Calu3 (cell line): ENCODE measurements at regions not wholly inside any gene's neighbourhood (a gene's known extent, or its start where the extent isn't known, plus 50 kb on each side); places are given as distances from the start of the nearest gene placed in this dataset.

Experiments used
- BruUV-seq: library from RNA; stranded (reverse); fragments of 400-500 nt; replicated peaks from 2 replicates; lab custom pipeline; 2021; lab: Mats Ljungman, UMichigan
- CTCF ChIA-PET: fragments of 300-600 bp; sonication (Branson Sonifier 250); formaldehyde crosslinking; loops from one replicate; lab custom pipeline; 2022; ENCODE audit warnings: antibody characterized with exemption; lab: Charles Lee
- DNase-seq: peaks from one replicate; pipeline ENCODE4 v3.0.0; 2022
- H3K27ac Mint-ChIP-seq: one replicate; pipeline ENCODE4 v1.8.0; 2022; ENCODE audit warnings: mixed read lengths; ENCODE audit not compliant: unreplicated experiment
- H3K27me3 Mint-ChIP-seq: one replicate; pipeline ENCODE4 v1.8.0; 2022; ENCODE audit warnings: mixed read lengths; ENCODE audit not compliant: unreplicated experiment
- H3K36me3 Mint-ChIP-seq: one replicate; pipeline ENCODE4 v1.8.0; 2022; ENCODE audit warnings: mild to moderate bottlenecking, moderate library complexity, mixed read lengths; ENCODE audit not compliant: insufficient read depth, unreplicated experiment
- H3K4me1 Mint-ChIP-seq: one replicate; pipeline ENCODE4 v1.8.0; 2022; ENCODE audit warnings: mild to moderate bottlenecking, low read depth, mixed read lengths; ENCODE audit not compliant: unreplicated experiment
- H3K4me3 Mint-ChIP-seq: one replicate; pipeline ENCODE4 v1.8.0; 2022; ENCODE audit warnings: mild to moderate bottlenecking, low read depth, moderate library complexity, mixed read lengths; ENCODE audit not compliant: unreplicated experiment
- H3K9me3 Mint-ChIP-seq: one replicate; pipeline ENCODE4 v1.8.0; 2022; ENCODE audit warnings: low read depth, mixed read lengths; ENCODE audit not compliant: unreplicated experiment
- intact Hi-C: fragments of 100-400 bp; cut with micrococcal nuclease; formaldehyde crosslinking; loops from one replicate; pipeline ENCODE4 v1.10.0; 2022; ENCODE audit not compliant: unreplicated experiment
- TF ChIP-seq, protein P1 (sequence below): fragments of 200-600 bp; IDR thresholded peaks from one replicate; pipeline ENCODE4 v1.8.0; 2022; ENCODE audit warnings: antibody characterized with exemption; ENCODE audit not compliant: unreplicated experiment

DNA sequence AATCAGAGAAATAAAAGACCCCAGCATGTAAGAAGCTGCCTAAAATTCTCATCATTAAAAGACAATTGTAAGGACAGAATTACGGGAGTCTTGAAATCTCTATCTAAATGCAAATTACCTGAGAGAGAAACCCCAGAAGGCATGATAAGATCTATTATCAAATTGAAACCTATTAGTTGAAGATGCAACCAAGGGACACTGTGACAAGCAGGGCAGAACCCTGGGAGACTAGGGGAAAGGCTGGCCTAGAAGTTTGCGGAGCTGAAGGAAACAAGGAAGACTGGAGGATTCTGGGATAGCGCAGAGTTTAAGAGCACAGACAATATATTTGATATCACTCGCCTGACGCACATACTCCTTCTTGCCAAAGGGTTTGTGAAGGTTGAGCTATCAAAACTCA lies 319.5 kb upstream of the CHAC2 start:
- H3K27ac Mint-ChIP-seq: no peak overlapping the region
- CTCF ChIA-PET: no interaction called here
- no TSS peak for BruUV-seq
- no peaks in the 10 kb centered on the region for H3K4me1 Mint-ChIP-seq
- intact Hi-C loops: no loop called here
- no peaks in the 10 kb centered on the region for H3K9me3 Mint-ChIP-seq
- no peaks in the 10 kb centered on the region for H3K27me3 Mint-ChIP-seq
- H3K4me3 Mint-ChIP-seq: no peak overlapping the region
- TF ChIP-seq, protein P1, sequence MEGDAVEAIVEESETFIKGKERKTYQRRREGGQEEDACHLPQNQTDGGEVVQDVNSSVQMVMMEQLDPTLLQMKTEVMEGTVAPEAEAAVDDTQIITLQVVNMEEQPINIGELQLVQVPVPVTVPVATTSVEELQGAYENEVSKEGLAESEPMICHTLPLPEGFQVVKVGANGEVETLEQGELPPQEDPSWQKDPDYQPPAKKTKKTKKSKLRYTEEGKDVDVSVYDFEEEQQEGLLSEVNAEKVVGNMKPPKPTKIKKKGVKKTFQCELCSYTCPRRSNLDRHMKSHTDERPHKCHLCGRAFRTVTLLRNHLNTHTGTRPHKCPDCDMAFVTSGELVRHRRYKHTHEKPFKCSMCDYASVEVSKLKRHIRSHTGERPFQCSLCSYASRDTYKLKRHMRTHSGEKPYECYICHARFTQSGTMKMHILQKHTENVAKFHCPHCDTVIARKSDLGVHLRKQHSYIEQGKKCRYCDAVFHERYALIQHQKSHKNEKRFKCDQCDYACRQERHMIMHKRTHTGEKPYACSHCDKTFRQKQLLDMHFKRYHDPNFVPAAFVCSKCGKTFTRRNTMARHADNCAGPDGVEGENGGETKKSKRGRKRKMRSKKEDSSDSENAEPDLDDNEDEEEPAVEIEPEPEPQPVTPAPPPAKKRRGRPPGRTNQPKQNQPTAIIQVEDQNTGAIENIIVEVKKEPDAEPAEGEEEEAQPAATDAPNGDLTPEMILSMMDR: no peak
- H3K36me3 Mint-ChIP-seq: no peaks in the 10 kb centered on the region
- DNase-seq: no peak

DNA sequence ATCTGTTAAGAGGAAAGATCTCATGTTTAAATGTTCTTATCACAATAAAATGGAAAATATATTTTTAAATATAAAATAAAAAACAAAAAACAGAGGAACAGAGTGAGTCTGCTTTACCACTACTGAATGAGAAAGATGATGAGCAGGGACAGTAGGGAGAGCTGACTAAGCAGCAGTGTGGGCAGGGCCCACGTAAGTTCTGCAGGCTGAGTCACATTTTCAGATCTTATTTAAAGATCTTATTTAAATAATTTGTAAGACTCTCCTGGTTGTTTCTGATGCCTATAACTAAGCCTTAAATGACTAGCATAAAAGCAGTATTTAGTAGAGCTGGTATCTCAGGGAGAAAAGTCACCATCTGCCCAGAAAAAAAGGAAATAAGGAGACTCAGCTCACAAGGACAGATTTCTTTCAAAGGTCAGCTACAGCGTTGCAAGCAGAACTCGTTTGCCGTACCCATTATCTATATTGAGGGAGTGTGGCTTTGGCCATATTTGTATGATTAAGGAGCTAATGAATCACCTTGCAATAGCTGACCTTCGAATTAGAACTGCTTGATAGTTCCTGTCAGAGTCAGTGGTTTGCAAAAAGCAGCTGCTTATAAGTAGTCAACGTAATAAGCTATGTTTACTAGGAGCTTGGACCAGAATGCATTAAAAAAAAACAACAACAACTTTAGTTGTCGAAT lies 322.1 kb upstream of the CHAC2 start:
- Mint-ChIP-seq H3K4me3 (no peak overlapping the region), H3K9me3 (no peaks in the 10 kb centered on the region), H3K27me3 (no peaks in the 10 kb centered on the region), H3K4me1 (no peaks in the 10 kb centered on the region), H3K27ac (no peak overlapping the region), H3K36me3 (no peaks in the 10 kb centered on the region)
- no TSS peak for BruUV-seq
- TF ChIP-seq, protein P1: no peak
- DNase-seq: no peak
- CTCF ChIA-PET: interaction anchor here (0.5 to 0.6 kb wide), 2 partner anchors 72 to 421 kb away, joined by 3 to 4 read pairs; no protein-coding TSS in a partner anchor
- intact Hi-C loops: no loop called here

DNA sequence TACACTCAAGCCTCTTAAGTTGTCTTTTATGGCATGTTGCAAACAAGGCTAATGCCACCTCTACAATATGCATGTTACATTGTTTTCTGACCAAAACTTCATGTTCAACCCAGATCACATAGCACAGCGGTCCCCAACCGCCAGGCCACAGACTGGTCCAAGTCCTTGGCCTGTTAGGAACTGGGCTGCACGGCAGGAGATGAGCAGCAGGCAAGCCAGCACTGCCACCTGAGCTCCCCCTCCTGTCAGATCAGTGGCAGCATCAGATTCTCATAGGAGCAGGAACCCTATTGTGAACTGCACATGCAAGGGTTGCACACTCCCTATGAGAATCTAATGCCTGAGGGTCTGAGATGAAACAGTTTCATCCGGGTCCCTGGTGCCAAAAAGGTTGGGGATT lies 324.8 kb upstream of the CHAC2 start:
- BruUV-seq: no TSS peak
- CTCF ChIA-PET: no interaction called here
- no peak overlapping the region for H3K4me3 Mint-ChIP-seq
- no peaks in the 10 kb centered on the region for H3K9me3 Mint-ChIP-seq
- DNase-seq: peak; percentile 11
- TF ChIP-seq, protein P1: no peak
- intact Hi-C loops: loop anchor here (2.0 kb wide), 1 partner anchor 424 kb away; no protein-coding TSS in a partner anchor
- H3K4me1 Mint-ChIP-seq: peaks cover 10% of the 10 kb centered on the region
- no peaks in the 10 kb centered on the region for H3K36me3 Mint-ChIP-seq
- H3K27me3 Mint-ChIP-seq: no peaks in the 10 kb centered on the region
- no peak overlapping the region for H3K27ac Mint-ChIP-seq

DNA sequence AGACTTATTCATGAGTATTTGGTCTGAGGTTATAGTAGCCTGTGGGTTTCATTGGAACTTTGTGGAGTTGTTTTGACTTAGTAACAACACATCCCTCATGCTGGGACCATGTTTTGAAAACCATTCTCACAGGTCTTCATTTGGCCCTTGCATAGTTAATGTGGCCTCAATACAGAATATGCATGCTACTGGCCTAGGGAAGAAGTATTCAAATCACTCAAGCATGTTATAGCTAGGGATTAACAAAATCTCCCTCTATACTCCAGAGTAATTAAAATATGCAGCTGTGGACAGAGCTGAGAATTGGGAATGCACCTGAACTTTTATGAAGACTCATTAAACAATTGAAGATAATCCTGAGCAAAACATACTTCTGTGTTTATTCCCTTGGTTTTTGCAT lies 325.5 kb upstream of the CHAC2 start:
- CTCF ChIA-PET: no interaction called here
- Mint-ChIP-seq H3K4me3 (no peak overlapping the region), H3K9me3 (no peaks in the 10 kb centered on the region), H3K36me3 (no peaks in the 10 kb centered on the region), H3K27me3 (no peaks in the 10 kb centered on the region), H3K27ac (no peak overlapping the region), H3K4me1 (peaks cover 16% of the 10 kb centered on the region)
- DNase-seq: no peak
- intact Hi-C loops: loop anchor here (2.0 kb wide), 1 partner anchor 423 kb away; no protein-coding TSS in a partner anchor
- TF ChIP-seq, protein P1: no peak
- no TSS peak for BruUV-seq
